Stimulated activated CD8-positive, alpha-beta memory T cell treated with anti-CD3 and anti-CD28 coated beads, Interleukin-4, amount 100 ng/mL, for 4 hours (primary cell): ENCODE measurements at regions not wholly inside any gene's neighbourhood (a gene's known extent, or its start where the extent isn't known, plus 50 kb on each side); places are given as distances from the start of the nearest gene placed in this dataset.

Source experiments
- DNase-seq, 2 donors: peaks; one replicate each; pipeline ENCODE4 v3.0.0-alpha.2; 2020; ENCODE audit warnings: low read depth in 2 of 2, low spot score in 1 of 2

DNA sequence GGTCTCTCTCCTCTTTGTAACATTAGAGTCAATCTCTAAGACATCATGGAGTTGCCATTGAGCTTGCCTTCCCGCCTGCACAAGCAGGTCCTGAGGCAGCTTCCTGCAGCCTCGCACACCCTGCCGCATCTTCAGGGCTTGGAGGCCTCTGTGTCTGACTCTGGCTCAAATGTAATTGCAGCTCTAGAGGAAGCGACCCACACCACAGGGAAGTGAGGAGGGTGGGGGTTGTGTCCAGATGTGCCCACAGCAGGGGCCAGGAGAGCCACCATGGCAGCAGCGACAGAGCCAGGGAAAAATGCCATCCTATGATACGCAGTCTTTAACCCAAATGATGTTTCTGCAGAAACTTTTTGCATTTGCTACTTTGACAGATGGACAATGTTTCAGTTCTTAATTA lies 216.0 kb upstream of the ZNF32 start:
- DNase-seq = no peak

DNA sequence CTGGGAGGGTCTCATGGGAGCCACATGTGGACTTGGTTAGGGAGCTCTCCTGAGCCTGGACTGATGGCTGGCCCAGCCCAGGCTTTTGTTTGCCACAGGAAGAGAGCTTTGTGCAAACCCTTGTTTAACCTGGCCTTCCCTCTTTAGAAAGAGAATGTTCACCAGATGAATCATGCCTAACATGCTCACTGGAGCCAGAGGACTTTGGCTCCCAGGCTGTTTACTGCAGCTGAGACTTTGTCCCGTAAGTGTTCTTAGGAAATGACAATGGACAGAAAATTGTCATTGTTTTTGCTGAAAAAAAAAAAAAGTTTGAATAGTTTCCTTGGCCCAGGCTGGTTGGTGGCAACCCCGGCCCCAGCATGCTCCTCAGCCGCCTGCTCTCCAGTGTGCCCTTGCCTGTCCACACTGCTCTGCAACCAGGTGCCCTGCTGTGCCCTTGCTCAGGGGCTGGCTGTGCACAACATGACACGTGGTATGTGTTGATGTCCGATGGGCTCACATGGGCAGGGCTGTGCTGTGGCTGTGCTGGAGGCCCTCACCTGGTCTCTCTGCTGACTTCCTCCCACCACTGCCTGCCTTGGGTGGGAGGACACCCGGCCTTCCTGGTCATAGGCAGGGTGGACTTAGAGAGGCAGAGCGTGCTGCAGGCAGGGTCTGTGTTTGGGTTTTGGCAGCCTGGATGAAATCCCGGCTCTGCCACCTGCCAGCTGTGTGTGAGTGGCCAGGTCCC lies 215.3 kb upstream of the ZNF32 start:
- DNase-seq = no peak

DNA sequence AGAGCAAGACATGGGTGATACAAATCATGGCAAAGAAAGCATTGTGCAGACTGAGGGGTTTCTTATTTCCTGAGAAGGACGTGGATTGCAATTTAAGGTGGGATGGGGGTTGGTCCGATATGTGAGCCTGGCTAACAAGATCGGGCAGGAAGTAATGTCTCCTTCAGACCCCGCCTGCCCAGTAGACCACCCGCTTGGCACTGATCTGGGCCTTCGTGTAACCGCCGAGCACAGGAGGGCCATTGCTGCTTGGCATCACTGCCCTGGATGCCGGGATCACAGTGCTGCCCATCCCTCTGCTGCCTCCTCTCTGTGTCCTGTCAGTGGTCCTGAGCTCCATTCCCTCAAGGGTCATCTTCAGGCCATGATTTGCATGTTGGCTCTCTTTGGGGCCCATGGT lies 214.6 kb upstream of the ZNF32 start:
- DNase-seq = no peak

GRCh38 chr10:43862756-43863155 lies 214.1 kb upstream of the ZNF32 start:
- DNase-seq = no peak

DNA sequence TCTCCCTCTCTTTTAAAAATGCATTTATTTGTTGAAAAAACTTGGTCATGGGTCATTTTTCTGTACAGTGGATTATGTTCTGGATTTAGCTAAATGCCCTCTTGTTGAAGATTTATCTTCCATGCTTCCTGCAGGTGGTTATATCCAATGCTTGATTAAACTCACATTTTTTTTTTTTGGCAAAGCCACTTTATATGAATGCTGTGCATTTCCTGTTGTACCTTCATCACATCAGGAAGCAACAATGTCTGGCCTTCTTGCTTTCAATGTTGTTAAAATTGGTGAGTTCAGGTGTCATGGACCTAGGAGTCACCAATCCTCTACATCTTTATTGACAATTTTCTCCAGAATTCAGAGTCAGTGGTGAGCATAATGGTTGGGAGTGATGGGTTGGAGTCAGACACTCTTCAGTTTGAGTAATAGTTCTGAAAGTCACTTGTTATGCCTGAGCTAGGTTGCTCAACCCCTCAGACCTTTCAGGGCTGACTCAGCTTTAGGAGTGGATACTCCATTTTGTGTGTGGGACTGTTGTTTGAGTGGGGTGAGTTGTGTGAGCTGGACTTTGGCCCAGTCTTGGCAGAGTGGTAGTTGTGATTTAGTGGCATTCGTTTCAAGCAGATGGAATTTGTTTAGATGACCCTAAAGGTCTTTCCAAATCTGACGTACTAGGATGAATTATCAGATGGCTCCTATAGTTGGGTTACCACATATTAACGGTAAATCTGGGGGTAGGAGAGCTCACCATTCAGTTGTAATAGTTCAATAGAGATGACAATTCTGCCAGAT lies 213.5 kb upstream of the ZNF32 start:
- no peak for DNase-seq

DNA sequence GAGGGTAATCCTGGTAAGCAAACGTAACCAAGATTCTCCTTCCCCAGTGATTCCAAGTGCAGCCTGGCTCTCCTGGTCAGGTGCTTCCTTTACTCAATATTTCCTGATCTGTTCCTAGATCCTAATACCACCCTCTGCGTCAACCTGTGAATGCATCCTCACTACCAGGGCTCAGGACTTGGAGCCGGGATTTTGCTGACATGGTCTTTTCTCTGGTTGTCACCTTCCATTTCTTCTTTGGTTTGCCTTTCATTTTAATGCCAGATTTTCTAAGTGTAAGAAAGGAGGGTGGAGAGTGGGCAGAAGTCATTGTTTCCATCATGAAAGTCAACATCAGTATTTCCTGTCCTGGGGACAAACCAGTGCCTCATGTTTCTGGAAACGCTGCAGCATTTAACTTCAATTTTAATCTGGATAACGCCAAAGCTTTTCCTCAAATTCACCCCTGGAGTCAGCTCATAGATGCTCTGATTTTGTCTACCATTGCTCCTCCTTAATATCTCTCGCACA lies 210.4 kb upstream of the ZNF32 start:
- no peak for DNase-seq

DNA sequence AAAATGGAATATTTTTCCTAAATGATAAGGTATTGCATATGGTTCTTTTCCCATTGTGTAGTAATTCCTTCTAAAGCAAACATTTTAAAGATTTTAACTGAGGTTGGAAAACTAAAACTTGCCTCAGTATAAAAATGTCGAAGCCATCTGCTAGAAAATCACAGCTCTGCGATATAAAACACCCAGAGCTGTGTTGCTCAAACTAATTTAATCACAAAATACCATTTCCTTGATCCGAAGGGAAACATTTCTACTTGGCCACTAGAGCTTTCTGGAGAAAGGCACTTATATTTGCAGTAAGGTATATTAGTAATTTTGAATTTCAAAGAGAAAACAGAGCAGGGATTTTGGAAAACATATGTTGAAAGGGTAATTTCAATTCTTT lies 209.2 kb upstream of the ZNF32 start:
- no peak for DNase-seq

DNA sequence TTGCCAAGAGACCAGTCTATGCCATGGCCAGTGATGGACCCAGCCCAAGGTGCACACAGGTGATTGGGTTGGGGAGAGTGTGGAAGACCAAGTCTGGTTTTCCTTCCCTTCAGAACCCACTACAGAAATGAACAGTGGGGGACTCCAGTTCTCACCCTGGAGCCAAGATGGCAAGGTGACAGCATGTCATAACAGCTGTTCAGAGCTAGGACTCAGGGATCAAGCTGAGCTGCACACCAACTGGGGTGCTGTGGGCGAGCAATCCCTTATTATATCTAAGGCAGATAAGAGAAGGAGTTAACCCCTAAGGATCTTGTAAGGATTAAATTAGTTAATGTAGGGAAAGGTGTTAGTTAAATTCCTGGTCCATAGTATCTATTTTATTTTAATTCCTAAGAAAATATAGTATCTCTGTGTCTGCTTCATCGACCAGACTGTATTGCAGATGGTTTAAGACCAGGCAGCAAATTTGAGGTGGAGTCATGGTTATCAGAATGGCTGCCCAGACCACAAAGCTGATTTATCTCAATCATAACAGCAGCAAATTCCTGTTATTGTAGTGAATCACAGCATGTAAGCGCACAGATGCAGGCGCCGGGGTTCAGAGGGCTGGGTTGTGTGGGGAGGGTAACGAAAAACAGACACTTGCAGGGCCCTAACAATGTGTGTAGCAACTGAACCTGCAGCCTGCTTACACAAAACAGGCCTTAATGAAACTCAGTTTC lies 208.7 kb upstream of the ZNF32 start:
- DNase-seq = no peak

DNA sequence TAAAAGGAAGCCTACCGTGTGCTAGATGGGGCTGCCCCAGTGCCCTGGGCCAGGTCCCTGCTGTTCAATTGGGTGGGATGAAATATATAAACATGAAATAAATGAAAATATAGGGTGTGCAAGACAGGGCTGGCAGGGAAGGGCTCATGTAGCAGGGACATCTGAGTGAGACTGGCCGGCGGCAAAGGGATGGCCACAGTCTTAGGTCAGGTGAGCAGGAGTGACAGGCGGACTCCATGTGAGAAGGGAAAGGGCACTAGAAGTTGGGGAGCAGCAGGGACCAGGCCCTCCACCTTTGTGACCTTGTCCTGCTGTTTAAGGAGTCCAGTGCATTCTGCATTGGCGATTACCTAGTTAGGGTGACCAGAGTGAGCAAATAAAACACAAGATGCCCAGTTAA lies 207.6 kb upstream of the ZNF32 start:
- DNase-seq = no peak

DNA sequence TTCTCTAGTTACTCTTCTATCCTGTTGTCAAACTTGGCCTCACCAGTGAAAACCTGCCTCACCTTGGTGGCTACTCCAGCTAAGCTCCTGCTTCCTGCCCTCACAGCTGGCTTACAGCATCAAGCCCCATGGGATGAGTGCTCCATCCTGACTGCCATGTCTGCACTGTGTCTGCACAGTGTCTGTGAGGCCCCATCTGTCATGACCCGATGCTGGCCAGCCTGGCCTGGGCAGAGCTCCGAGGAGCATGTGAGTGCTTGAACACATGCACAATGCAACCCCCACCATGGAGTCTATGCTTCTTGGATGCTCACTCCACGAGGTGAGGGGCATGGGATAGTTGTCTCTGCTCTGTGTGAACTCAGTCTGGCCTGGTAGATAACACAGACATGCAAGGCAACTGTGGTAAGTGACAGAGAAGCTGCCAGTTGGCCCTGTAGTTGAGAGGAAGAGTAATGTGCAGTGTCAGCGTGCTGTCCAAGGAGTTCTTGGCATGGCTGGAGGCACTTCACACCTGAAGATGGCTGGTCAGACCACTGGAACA lies 207.1 kb upstream of the ZNF32 start:
- DNase-seq = no peak

DNA sequence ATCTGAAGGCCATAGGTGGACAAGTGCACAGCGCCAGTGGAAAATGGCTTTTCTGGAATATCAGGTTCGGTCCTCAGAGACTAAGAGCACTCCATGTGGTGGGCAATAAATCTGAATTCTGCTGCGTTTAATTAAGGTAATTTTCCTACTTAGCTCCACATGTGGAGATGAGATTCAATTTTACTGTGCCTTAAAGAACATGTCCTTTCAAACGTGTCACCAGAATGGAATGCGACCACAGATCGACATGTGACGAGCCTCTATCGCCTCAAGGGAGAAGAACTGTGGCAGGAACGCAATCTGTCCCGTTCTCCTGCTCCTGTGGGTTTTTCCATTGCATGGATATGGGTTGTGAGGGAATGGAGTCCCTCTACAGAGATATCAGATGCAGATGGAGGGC lies 205.3 kb upstream of the ZNF32 start:
- no peak for DNase-seq

DNA sequence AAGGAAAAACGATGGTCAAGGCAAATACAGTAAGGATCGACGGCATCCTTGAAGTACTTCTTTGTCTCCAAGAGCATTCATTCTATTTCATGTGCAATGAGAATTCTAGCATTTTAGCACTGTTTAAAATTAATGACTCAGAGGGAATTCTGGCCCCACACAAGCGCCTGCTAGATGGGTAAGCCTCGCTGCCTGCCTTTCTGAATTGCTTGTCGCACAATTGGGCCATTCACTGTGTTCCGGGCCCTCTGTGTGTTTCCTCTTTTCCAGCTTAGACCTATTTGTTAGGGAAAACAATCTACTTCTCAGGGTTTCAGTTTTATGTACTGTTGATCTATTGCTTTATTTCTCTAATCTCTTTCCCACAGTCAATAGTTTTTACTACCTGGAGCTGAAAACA lies 204.7 kb upstream of the ZNF32 start:
- DNase-seq = no peak

DNA sequence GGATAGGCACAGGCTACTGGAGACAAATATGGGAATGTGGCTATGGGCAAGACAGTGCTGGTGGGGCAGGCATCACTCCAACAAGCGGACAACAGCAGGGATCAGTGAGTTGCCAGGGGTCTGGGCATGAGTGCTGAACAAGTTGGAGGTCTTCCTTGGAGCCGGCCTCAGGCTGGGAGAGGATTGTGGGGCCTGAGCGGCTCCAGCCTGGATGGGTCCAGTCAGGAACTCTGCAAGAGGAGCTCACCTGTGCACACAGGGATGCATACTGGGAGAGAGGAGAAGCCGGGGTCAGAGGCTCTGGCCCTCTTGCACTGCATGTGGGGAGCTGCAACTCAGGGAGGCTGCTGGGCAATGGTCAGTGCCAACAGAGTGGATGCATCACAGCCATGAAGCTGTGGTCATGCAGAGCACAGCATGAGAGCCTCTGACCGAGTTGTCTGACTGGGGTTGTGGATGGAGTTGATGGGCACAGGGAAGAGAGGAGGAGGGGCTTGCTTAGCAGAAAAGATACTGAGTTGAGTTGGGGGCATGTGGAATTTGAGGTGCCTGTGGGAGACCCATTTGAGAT lies 204.0 kb upstream of the ZNF32 start:
- DNase-seq = no peak

DNA sequence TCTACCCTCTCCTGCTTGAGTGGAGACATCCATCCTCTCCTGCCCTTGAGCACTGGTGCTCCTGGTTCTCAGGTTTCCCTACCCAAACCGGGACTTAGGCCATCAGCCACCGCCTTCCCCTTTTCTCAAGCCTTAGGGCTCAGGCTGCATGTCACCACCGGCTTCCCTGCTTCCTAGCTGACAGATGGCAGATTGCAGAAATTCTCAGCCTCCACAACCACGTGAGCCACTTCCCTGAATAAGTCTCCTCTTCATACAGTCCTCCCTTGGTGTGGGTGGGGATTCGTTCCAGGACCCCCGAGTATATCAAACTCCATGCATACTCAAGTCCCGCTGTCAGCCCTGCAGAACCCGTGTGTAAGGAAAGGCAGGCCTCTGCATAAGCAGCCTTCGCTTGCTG lies 203.5 kb upstream of the ZNF32 start:
- no peak for DNase-seq

GRCh38 chr10:43851030-43851429 lies 202.3 kb upstream of the ZNF32 start:
- DNase-seq = no peak

DNA sequence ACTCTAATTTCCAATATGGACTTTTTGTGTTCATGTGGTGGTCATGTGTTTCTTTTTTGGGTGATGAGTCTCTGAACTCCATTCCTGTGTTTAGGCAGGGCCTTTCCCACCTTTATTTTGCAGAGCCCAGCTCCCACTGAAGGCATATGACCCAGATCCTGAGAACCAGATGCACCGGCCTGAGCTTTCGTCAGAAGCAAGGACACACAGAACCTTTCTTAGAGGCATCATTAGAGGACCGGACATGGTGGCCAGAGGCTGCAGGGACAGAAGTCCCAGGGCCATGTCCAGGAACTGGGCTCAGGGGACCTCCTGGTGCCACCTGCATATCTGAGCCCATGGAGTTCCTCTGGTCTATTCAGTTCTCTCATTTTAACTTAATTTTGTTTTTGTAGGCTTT lies 200.9 kb upstream of the ZNF32 start:
- DNase-seq = no peak

- DNase-seq = no peak
Measured at GRCh38 chr10:43846968-43847367, 198.3 kb upstream of the ZNF32 start.

GRCh38 chr10:43846187-43846680 lies 197.6 kb upstream of the ZNF32 start:
- DNase-seq = no peak

GRCh38 chr10:43845121-43845520 lies 196.4 kb upstream of the ZNF32 start:
- no peak for DNase-seq

DNA sequence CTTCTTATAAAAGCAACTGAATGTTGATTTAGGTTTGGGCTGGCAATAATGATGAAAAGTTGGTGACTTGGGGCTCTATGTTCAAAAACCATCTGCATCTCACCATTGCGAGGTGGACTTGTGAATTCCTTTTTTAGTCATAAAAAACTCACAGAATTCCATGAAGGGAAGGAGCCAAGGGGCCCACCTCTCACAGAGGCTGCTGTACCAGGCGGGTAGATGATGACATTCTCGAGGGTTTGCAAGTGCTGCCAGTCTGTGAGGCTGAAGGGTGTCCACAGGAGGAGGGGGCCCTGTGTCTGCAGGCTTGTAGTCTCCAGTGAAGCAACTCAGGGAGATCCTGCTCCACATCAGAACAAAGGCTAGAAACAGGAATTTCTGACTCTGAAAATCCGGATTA lies 195.5 kb upstream of the ZNF32 start:
- no peak for DNase-seq
